CD14-positive monocyte (primary cell): ENCODE measurements at regions not wholly inside any gene's neighbourhood (a gene's known extent, or its start where the extent isn't known, plus 50 kb on each side); places are given as distances from the start of the nearest gene placed in this dataset.

Source experiments
- DNase-seq, 3 donors: peaks; one replicate each; pipeline ENCODE4 v3.0.0-alpha.2; 2011 to 2022
- H2AFZ ChIP-seq: 2 replicates; pipeline ENCODE4 v1.6.0; 2012; ENCODE audit warnings: mild to moderate bottlenecking, low read depth, low read length, inconsistent platforms; ENCODE audit not compliant: insufficient read depth, poor library complexity, severe bottlenecking
- H3K27ac ChIP-seq, 2 donors: 1 replicate in 1 of 2; 2 replicates in 1 of 2; pipeline ENCODE4 v1.5.1; 2012 to 2013; ENCODE audit warnings: low read length in 2 of 2, control low read depth in 1 of 2, inconsistent platforms in 1 of 2, low read depth in 1 of 2, mild to moderate bottlenecking in 1 of 2
- H3K27me3 ChIP-seq, 2 donors: one replicate each; pipeline versions ENCODE4 v1.6.0 to v1.6.1; 2011 to 2013; ENCODE audit warnings: low read length in 2 of 2; ENCODE audit not compliant: control insufficient read depth in 2 of 2, insufficient read depth in 2 of 2
- H3K36me3 ChIP-seq, 2 donors: replicated peaks in 1 of 2; 1 replicate in 1 of 2; 2 replicates in 1 of 2; pipeline versions ENCODE4 v1.5.1 to v1.6.1; 2012 to 2013; ENCODE audit warnings: low read length in 2 of 2, control low read depth in 1 of 2, inconsistent platforms in 1 of 2, mild to moderate bottlenecking in 1 of 2; ENCODE audit not compliant: insufficient read depth in 2 of 2, control insufficient read depth in 1 of 2
- H3K4me1 ChIP-seq, 2 donors: 1 replicate in 1 of 2; 2 replicates in 1 of 2; pipeline versions ENCODE4 v1.5.1 to v1.6.1; 2012 to 2013; ENCODE audit warnings: low read length in 2 of 2, control low read depth in 1 of 2, inconsistent platforms in 1 of 2, mild to moderate bottlenecking in 1 of 2, moderate library complexity in 1 of 2; ENCODE audit not compliant: insufficient read depth in 2 of 2, control insufficient read depth in 1 of 2
- H3K4me2 ChIP-seq: replicated peaks from 2 replicates; pipeline ENCODE3; 2012; ENCODE audit warnings: low read length, moderate library complexity, mild to moderate bottlenecking; ENCODE audit not compliant: poor library complexity, severe bottlenecking; ENCODE audit errors: extremely low read depth
- H3K4me3 ChIP-seq, 3 experiments: fragments of 200-600 bp in 1 of 3; sonication (generic) in 1 of 3; replicated peaks in 1 of 3; 1 replicate in 2 of 3; 2 replicates in 1 of 3; pipeline ENCODE4 v1.5.1; 2011 to 2013; ENCODE audit warnings: low read length in 3 of 3, mild to moderate bottlenecking in 3 of 3, control low read depth in 2 of 3, low read depth in 2 of 3, inconsistent platforms in 1 of 3, moderate library complexity in 1 of 3
- H3K79me2 ChIP-seq: 2 replicates; pipeline ENCODE4 v1.6.0; 2012; ENCODE audit warnings: mild to moderate bottlenecking, control low read depth, inconsistent platforms, low read length, moderate library complexity; ENCODE audit not compliant: insufficient read depth
- H3K9ac ChIP-seq: 2 replicates; pipeline ENCODE4 v1.6.0; 2017; ENCODE audit warnings: low read length, mild to moderate bottlenecking; ENCODE audit not compliant: insufficient read depth, poor library complexity, severe bottlenecking
- H3K9me3 ChIP-seq, 2 donors: replicated peaks in 1 of 2; 1 replicate in 1 of 2; 2 replicates in 1 of 2; pipeline versions ENCODE4 v1.5.1 to v1.6.1; 2012 to 2013; ENCODE audit warnings: low read length in 2 of 2, control low read depth in 1 of 2; ENCODE audit not compliant: control insufficient read depth in 1 of 2, insufficient read depth in 1 of 2
- H4K20me1 ChIP-seq: 2 replicates; pipeline ENCODE4 v1.6.0; 2012; ENCODE audit warnings: mild to moderate bottlenecking, low read length, control low read depth, moderate library complexity; ENCODE audit not compliant: insufficient read depth
- H3K27ac Mint-ChIP-seq, 7 donors: one replicate each; pipeline ENCODE4 v1.8.0; 2020; ENCODE audit warnings: mild to moderate bottlenecking in 7 of 7, mixed read lengths in 7 of 7, moderate library complexity in 6 of 7, inconsistent platforms in 2 of 7
- H3K27me3 Mint-ChIP-seq, 3 donors: one replicate each; pipeline ENCODE4 v1.8.0; 2021 to 2022; ENCODE audit warnings: low read depth in 3 of 3, mild to moderate bottlenecking in 3 of 3, mixed read lengths in 3 of 3, moderate library complexity in 3 of 3, inconsistent platforms in 1 of 3
- H3K36me3 Mint-ChIP-seq, 2 donors: one replicate each; pipeline ENCODE4 v1.8.0; 2020; ENCODE audit warnings: mixed read lengths in 2 of 2, inconsistent platforms in 1 of 2, mild to moderate bottlenecking in 1 of 2
- H3K4me1 Mint-ChIP-seq: one replicate; pipeline ENCODE4 v1.8.0; 2020; ENCODE audit warnings: mild to moderate bottlenecking, mixed read lengths
- H3K4me3 Mint-ChIP-seq, 2 donors: one replicate each; pipeline ENCODE4 v1.8.0; 2020; ENCODE audit warnings: mild to moderate bottlenecking in 2 of 2, mixed read lengths in 2 of 2, moderate library complexity in 1 of 2
- H3K9me3 Mint-ChIP-seq, 7 donors: one replicate each; pipeline ENCODE4 v1.8.0; 2020 to 2022; ENCODE audit warnings: mixed read lengths in 7 of 7, mild to moderate bottlenecking in 6 of 7, moderate library complexity in 6 of 7, inconsistent platforms in 2 of 7
- CTCF ChIP-seq: fragments of 200-600 bp; IDR thresholded peaks from one replicate; pipeline ENCODE4 v1.8.0; 2022; ENCODE audit warnings: antibody characterized with exemption, mild to moderate bottlenecking
- WGBS: methylation state at CpG from one replicate; pipeline ENCODE4 v1.1.5; 2013; ENCODE audit warnings: missing lambda C conversion rate; ENCODE audit not compliant: insufficient coverage; 5-methylcytosine and 5-hydroxymethylcytosine counted together
- intact Hi-C, 2 donors: fragments of 100-400 bp; cut with micrococcal nuclease; formaldehyde crosslinking; loops; one replicate each; pipeline versions ENCODE4 v1.15.0 to v1.15.1; 2023

DNA sequence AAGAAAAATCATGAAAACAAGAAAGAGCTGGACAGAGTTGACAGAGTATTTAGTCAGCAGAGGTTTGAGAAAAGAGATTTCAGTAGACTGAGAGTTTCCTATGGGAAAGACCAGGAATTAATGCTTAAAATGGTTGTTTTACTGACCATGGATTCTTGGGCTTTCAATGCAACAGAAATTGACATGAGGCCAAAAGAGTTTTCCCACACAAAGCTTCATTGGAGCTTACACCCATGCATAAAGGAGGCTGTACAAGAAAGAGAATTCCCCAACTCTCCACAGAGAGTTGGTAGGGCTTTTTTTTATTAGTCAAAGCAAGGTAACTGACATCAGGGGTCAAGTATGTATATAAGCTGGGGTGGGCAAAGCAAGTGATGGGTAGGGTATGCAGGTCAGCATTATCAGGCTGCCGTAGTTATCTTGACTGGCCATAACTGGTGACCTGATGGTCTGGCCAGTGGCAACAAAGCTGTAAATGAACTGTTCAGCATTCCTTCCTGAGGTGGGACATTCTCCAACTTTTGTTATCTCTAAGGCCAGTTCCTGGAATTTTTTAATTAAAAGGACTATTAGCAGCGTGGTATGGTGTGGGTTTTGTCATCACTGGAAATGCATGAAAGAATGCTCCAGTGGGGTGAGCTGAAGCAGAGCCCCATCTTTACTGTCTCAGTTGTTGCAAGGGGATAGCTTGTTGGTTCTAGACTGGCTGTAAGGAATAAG is 117.0 kb downstream of the ADAM29 start:
- no peak overlapping the region for H2AFZ ChIP-seq
- H3K79me2 ChIP-seq: no peaks in the 10 kb centered on the region
- no peaks in the 10 kb centered on the region for H3K36me3 ChIP-seq
- intact Hi-C loops: no loop called here
- no peak overlapping the region for H3K4me3 ChIP-seq
- Mint-ChIP-seq H3K4me3 (no peak overlapping the region), H3K4me1 (no peaks in the 10 kb centered on the region), H3K36me3 (no peaks in the 10 kb centered on the region), H3K9me3 (peaks cover 5 to 25% (median 12%) of the 10 kb centered on the region in 7 donors), H3K27me3 (no peaks in the 10 kb centered on the region), H3K27ac (no peak overlapping the region)
- no peak overlapping the region for H3K9ac ChIP-seq
- H3K9me3 ChIP-seq: peaks cover 18 to 22% of the 10 kb centered on the region in 2 donors
- TF ChIP-seq CTCF: no peak
- 94% methylated on average over 2 of the region's 2 CpGs for WGBS
- H3K4me2 ChIP-seq: no peak overlapping the region
- H3K27ac ChIP-seq: no peak overlapping the region
- H3K27me3 ChIP-seq: no peaks in the 10 kb centered on the region
- H4K20me1 ChIP-seq: no peaks in the 10 kb centered on the region
- no peak for DNase-seq
- no peaks in the 10 kb centered on the region for H3K4me1 ChIP-seq

DNA sequence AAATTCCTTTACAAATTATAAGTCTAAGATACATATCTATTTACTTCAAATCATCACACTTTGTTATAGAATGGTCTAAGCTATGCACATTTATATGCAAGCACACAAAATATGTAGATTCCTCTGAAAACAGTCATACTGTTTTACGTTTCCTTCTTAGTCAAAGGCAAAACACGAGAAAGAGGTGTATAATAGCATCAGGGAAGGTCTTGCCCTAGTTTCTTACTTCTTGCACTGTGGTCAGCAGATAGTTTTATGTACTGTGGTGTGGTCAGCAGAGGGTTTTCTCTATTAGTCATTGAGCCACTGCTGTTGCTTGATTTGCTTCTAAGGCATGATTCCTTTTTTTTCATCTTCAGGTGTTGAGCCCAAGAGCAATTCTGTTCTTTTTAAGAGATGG is 117.7 kb downstream of the ADAM29 start:
- Histone ChIP-seq H3K4me1 (no peaks in the 10 kb centered on the region), H3K27ac (no peak overlapping the region), H3K9me3 (peaks cover 18 to 22% of the 10 kb centered on the region in 2 donors), H3K79me2 (no peaks in the 10 kb centered on the region), H2AFZ (no peak overlapping the region), H3K36me3 (no peaks in the 10 kb centered on the region), H3K27me3 (no peaks in the 10 kb centered on the region), H4K20me1 (no peaks in the 10 kb centered on the region), H3K9ac (no peak overlapping the region), H3K4me3 (no peak overlapping the region), H3K4me2 (no peak overlapping the region)
- intact Hi-C loops: no loop called here
- Mint-ChIP-seq H3K27me3 (no peaks in the 10 kb centered on the region), H3K9me3 (peaks cover 5 to 25% (median 12%) of the 10 kb centered on the region in 7 donors), H3K4me3 (no peak overlapping the region), H3K36me3 (no peaks in the 10 kb centered on the region), H3K4me1 (no peaks in the 10 kb centered on the region), H3K27ac (no peak overlapping the region)
- TF ChIP-seq CTCF: no peak
- WGBS: no CpG with 5 or more reads among the region's 2 CpGs
- no peak for DNase-seq
